Endothelial cell of umbilical vein (primary cell): ENCODE measurements at regions not wholly inside any gene's neighbourhood (a gene's known extent, or its start where the extent isn't known, plus 50 kb on each side); places are given as distances from the start of the nearest gene placed in this dataset.

Source experiments
- BruUV-seq: library from RNA; stranded (reverse); fragments of 400-500 nt; replicated peaks from 2 replicates; lab custom pipeline; 2021; lab: Mats Ljungman, UMichigan
- CTCF ChIA-PET: fragments of 300-600, 350-600 bp; sonication (Branson Sonifier 250); formaldehyde crosslinking; loops from one replicate; lab custom pipeline; 2021; ENCODE audit warnings: antibody characterized with exemption, inconsistent platforms; lab: Charles Lee
- POLR2A ChIA-PET: fragments of 300-600, 350-600 bp; sonication (Branson Sonifier 250); formaldehyde crosslinking; loops from one replicate; lab custom pipeline; 2021; ENCODE audit warnings: antibody characterized with exemption, inconsistent platforms; lab: Charles Lee
- DNase-seq: peaks from one replicate; pipeline ENCODE4 v3.0.0-alpha.2; 2011; ENCODE audit warnings: low read depth, low spot score
- FAIRE-seq: peaks from 2 replicates; lab custom pipeline; 2011; peaks lifted over from hg19 to GRCh38; lab: Jason Lieb, UNC
- H2AFZ ChIP-seq: 2 replicates; pipeline ENCODE4 v1.6.0; 2012; ENCODE audit warnings: low read depth, low read length, control low read depth, inconsistent platforms
- H3K27ac ChIP-seq: 2 replicates; pipeline ENCODE4 v1.5.1; 2011; ENCODE audit warnings: low read depth, mild to moderate bottlenecking, control low read depth, low read length, moderate library complexity; ENCODE audit not compliant: insufficient read depth
- H3K27me3 ChIP-seq, 2 experiments: 2 replicates each; pipeline versions ENCODE4 v1.6.0 to v1.6.1; 2011; ENCODE audit warnings: low read length in 2 of 2, mixed read lengths in 1 of 2; ENCODE audit not compliant: control insufficient read depth in 2 of 2, insufficient read depth in 2 of 2
- H3K36me3 ChIP-seq, 2 experiments: 2 replicates in 1 of 2; 3 replicates in 1 of 2; pipeline ENCODE4 v1.5.1; 2011; ENCODE audit warnings: low read length in 2 of 2, mild to moderate bottlenecking in 1 of 2, moderate library complexity in 1 of 2; ENCODE audit not compliant: control insufficient read depth in 2 of 2, insufficient read depth in 2 of 2; ENCODE audit errors: extremely low read depth in 1 of 2
- H3K4me1 ChIP-seq: 3 replicates; pipeline ENCODE4 v1.5.1; 2011; ENCODE audit warnings: mild to moderate bottlenecking, low read length; ENCODE audit not compliant: control insufficient read depth, insufficient read depth; ENCODE audit errors: extremely low read depth
- H3K4me2 ChIP-seq: 2 replicates; pipeline ENCODE4 v1.6.1; 2011; ENCODE audit warnings: low read length, control low read depth, mixed read lengths; ENCODE audit not compliant: insufficient read depth
- H3K4me3 ChIP-seq, 3 experiments: fragments of 200-600 bp in 1 of 3; sonication (generic), shearing (Covaris generic) in 1 of 3; replicated peaks in 1 of 3; 2 replicates each; pipeline ENCODE4 v1.5.1; 2011 to 2016; ENCODE audit warnings: control low read depth in 3 of 3, low read length in 3 of 3, mild to moderate bottlenecking in 2 of 3, inconsistent platforms in 1 of 3, low read depth in 1 of 3, moderate library complexity in 1 of 3; ENCODE audit not compliant: insufficient read depth in 1 of 3
- H3K79me2 ChIP-seq: 2 replicates; pipeline ENCODE4 v1.6.0; 2012; ENCODE audit warnings: low read length, inconsistent platforms; ENCODE audit not compliant: control insufficient read depth, insufficient read depth
- H3K9ac ChIP-seq: replicated peaks from 2 replicates; pipeline ENCODE3; 2011; ENCODE audit warnings: low read length, control low read depth; ENCODE audit not compliant: insufficient read depth; ENCODE audit errors: extremely low read depth
- H3K9me1 ChIP-seq: replicated peaks from 3 replicates; pipeline ENCODE4 v1.6.0; 2011; ENCODE audit warnings: mild to moderate bottlenecking, low read length; ENCODE audit not compliant: control insufficient read depth, insufficient read depth; ENCODE audit errors: extremely low read depth
- H3K9me3 ChIP-seq: replicated peaks from 2 replicates; pipeline ENCODE4 v1.5.1; 2012; ENCODE audit warnings: low read length, inconsistent platforms; ENCODE audit not compliant: control insufficient read depth, insufficient read depth
- H4K20me1 ChIP-seq: replicated peaks from 2 replicates; pipeline ENCODE3; 2011; ENCODE audit warnings: mild to moderate bottlenecking, low read length; ENCODE audit not compliant: control insufficient read depth, insufficient read depth; ENCODE audit errors: extremely low read depth
- CTCF ChIP-seq, 2 donors: IDR thresholded peaks; 1 replicate in 1 of 2; 2 replicates in 1 of 2; pipeline ENCODE4 v1.5.1; 2011; ENCODE audit warnings: low read length in 2 of 2, mild to moderate bottlenecking in 2 of 2, moderate library complexity in 2 of 2, control low read depth in 1 of 2, inconsistent platforms in 1 of 2, low read depth in 1 of 2; ENCODE audit not compliant: insufficient read depth in 1 of 2; ENCODE audit errors: extremely low read depth in 1 of 2
- EZH2 ChIP-seq: IDR thresholded peaks from 2 replicates; pipeline ENCODE4 v1.6.1; 2012; ENCODE audit warnings: borderline replicate concordance, low read depth, mild to moderate bottlenecking, moderate library complexity, low read length, inconsistent platforms; ENCODE audit not compliant: severe bottlenecking
- FOS ChIP-seq: IDR thresholded peaks from 2 replicates; pipeline ENCODE4 v1.6.1; 2011; ENCODE audit warnings: mild to moderate bottlenecking, low read length, moderate library complexity, borderline replicate concordance; ENCODE audit not compliant: insufficient read depth
- GATA2 ChIP-seq: IDR thresholded peaks from 2 replicates; pipeline ENCODE4 v1.7.0; 2011; ENCODE audit warnings: low read depth, mild to moderate bottlenecking, moderate library complexity, mixed read lengths, low read length; ENCODE audit not compliant: insufficient read length, insufficient read depth
- JUN ChIP-seq: IDR thresholded peaks from 2 replicates; pipeline ENCODE4 v1.6.1; 2011; ENCODE audit warnings: borderline replicate concordance, low read depth; ENCODE audit not compliant: insufficient read length, insufficient read depth
- MAX ChIP-seq: IDR thresholded peaks from 2 replicates; pipeline ENCODE4 v1.6.1; 2011; ENCODE audit not compliant: insufficient read depth, insufficient read length
- MYC ChIP-seq: IDR thresholded peaks from one replicate; pipeline ENCODE4 v1.6.1; 2011; ENCODE audit warnings: mild to moderate bottlenecking, low read depth, low read length
- POLR2A ChIP-seq: IDR thresholded peaks from 2 replicates; pipeline ENCODE4 v1.6.1; 2012; ENCODE audit warnings: low read depth, mild to moderate bottlenecking, control low read depth, low read length
- POLR2AphosphoS5 ChIP-seq: IDR thresholded peaks from 2 replicates; pipeline ENCODE4 v1.6.1; 2012; ENCODE audit warnings: low read depth, mild to moderate bottlenecking, control low read depth, low read length, moderate library complexity; ENCODE audit not compliant: insufficient read depth
- dilution Hi-C: fragments of 300-500 bp; cut with MboI; formaldehyde crosslinking; loops from one replicate; pipeline ENCODE4 v1.15.0; 2019; ENCODE audit warnings: low sequenced_read_pairs; ENCODE audit not compliant: extremely low pct_ligation_motif_present
- intact Hi-C: fragments of 100-400 bp; cut with micrococcal nuclease; formaldehyde crosslinking; loops from one replicate; pipeline ENCODE4 v1.10.0; 2022

- dilution Hi-C loops (no loop called here), intact Hi-C loops (no loop called here)
- Histone ChIP-seq H3K27me3 (no peaks in the 10 kb centered on the region), H3K4me3 (no peak overlapping the region), H3K4me2 (no peak overlapping the region), H2AFZ (no peak overlapping the region), H3K4me1 (no peaks in the 10 kb centered on the region), H3K9me1 (no peaks in the 10 kb centered on the region), H3K27ac (no peak overlapping the region), H3K79me2 (no peaks in the 10 kb centered on the region), H3K9ac (no peak overlapping the region), H3K36me3 (no peaks in the 10 kb centered on the region), H4K20me1 (no peaks in the 10 kb centered on the region), H3K9me3 (peaks cover 6% of the 10 kb centered on the region)
- no peak for FAIRE-seq
- ChIA-PET POLR2A (no interaction called here), CTCF (no interaction called here)
- DNase-seq = no peak
- no TSS peak for BruUV-seq
- TF ChIP-seq MYC (no peak), CTCF (IDR thresholded peaks at IDR 0.05; ENCODE audit: extremely low read depth in 1 of 2, insufficient read depth in 1 of 2, low read depth in 1 of 2, low read length in 2 of 2) (no peak), EZH2 (no peak), POLR2AphosphoS5 (no peak), JUN (no peak)
Observed at GRCh38 chr19:30781519-30781918, 409.3 kb downstream of the ZNF536 start.

GRCh38 chr19:30781047-30781446, 408.9 kb downstream of the ZNF536 start:
- no peak for FAIRE-seq
- H3K4me2 ChIP-seq = no peak overlapping the region

More at GRCh38 chr19:30781047-30781446, 408.9 kb downstream of the ZNF536 start:
- no peak overlapping the region for H3K4me3 ChIP-seq
- H3K9ac ChIP-seq = no peak overlapping the region
- H3K79me2 ChIP-seq = no peaks in the 10 kb centered on the region
- no peaks in the 10 kb centered on the region for H3K4me1 ChIP-seq
- intact Hi-C loops = no loop called here
- H2AFZ ChIP-seq = no peak overlapping the region
- H3K27me3 ChIP-seq = no peaks in the 10 kb centered on the region
- CTCF ChIA-PET = no interaction called here
- peaks cover 6% of the 10 kb centered on the region for H3K9me3 ChIP-seq
- no peak overlapping the region for H3K27ac ChIP-seq
- dilution Hi-C loops = no loop called here
- H4K20me1 ChIP-seq = no peaks in the 10 kb centered on the region
- no peaks in the 10 kb centered on the region for H3K9me1 ChIP-seq
- TF ChIP-seq JUN (no peak), CTCF (IDR thresholded peaks at IDR 0.05; ENCODE audit: extremely low read depth in 1 of 2, insufficient read depth in 1 of 2, low read depth in 1 of 2, low read length in 2 of 2) (no peak), MAX (no peak), EZH2 (no peak), FOS (no peak), GATA2 (no peak), POLR2AphosphoS5 (no peak), POLR2A (no peak), MYC (no peak)
- POLR2A ChIA-PET = no interaction called here
- H3K36me3 ChIP-seq = no peaks in the 10 kb centered on the region
- no peak for DNase-seq
- no TSS peak for BruUV-seq
